Dedifferentiated amniotic fluid mesenchymal stem cell (primary cell): ENCODE measurements at regions not wholly inside any gene's neighbourhood (a gene's known extent, or its start where the extent isn't known, plus 50 kb on each side); places are given as distances from the start of the nearest gene placed in this dataset.
"Not testable (repeated sequence)": the region's sequence is repeated elsewhere in the genome, so short reads cannot be mapped to it uniquely, and the experiment has no call there.

Experiments used
- DNase-seq: peaks from one replicate; pipeline ENCODE4 v3.0.0-alpha.2; 2016; ENCODE audit errors: extremely low spot score

DNA sequence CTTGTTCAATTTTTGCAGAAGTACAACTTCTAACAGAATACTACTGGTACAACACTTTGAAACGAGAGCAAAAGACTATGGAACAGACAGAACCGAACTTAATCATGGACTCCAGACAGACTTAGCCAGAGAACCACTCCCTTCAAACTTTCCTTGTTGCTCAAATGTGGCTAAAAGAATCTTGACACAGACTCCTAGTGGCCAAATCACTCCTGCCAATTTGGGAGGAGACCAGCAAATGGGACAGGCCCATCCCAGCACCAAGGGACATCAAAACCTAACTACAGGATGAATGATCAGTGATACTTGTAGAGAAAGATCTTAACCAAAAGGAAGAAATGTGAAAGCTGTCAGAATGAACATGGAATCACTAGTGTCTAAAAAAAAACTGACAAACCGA lies 154.0 kb downstream of the MATN1 start:
- no peak for DNase-seq

- DNase-seq = no peak
These were observed 160.8 kb downstream of the MATN1 start for GRCh38 chr1:30562559-30562958.

GRCh38 chr1:30551603-30552002 lies 171.8 kb downstream of the MATN1 start:
- DNase-seq = no peak

- no peak for DNase-seq
These were observed 172.8 kb downstream of the MATN1 start for GRCh38 chr1:30550365-30551220.

DNA sequence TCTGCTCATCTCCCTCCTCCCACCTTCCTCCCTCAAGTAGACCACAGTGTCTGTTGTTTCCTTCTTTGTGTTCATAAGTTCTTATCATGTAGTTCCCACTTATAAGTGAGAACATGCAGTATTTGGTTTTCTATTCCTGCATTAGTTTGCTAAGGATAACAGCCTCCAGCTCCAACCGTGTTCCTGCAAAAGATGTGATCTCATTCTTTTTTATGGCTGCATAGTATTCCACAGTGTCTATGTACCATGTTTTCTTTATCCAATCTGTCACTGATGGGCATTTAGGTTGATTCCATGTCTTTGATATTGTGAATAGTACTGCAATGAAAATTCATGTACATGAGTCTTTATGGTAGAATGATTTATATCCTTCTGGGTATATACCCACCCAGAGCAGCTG lies 173.5 kb downstream of the MATN1 start:
- DNase-seq = not testable (repeated sequence)

GRCh38 chr1:30548294-30548693 lies 175.1 kb downstream of the MATN1 start:
- DNase-seq = no peak

GRCh38 chr1:30547326-30547725 lies 176.1 kb downstream of the MATN1 start:
- not testable (repeated sequence) for DNase-seq

DNA sequence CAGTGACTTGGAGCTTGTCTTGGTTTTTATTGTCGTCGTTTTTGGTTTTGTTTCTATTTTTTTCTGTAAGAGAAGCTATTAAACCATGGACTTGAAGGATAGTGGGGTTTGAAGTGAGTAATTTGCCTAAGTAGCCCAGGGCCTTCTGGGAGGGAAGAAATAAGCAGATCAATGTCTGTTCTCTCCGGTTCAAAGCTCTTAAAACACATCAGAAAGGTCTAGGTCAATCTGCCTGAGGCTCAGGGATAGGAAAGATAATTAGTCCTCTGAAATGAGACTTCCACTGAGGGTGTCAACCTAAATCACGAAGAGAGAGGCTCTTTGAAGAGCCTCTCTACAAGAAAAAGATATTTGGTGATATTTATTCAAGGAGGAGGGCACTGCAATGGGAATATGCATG lies 178.0 kb downstream of the MATN1 start:
- DNase-seq = no peak

DNA sequence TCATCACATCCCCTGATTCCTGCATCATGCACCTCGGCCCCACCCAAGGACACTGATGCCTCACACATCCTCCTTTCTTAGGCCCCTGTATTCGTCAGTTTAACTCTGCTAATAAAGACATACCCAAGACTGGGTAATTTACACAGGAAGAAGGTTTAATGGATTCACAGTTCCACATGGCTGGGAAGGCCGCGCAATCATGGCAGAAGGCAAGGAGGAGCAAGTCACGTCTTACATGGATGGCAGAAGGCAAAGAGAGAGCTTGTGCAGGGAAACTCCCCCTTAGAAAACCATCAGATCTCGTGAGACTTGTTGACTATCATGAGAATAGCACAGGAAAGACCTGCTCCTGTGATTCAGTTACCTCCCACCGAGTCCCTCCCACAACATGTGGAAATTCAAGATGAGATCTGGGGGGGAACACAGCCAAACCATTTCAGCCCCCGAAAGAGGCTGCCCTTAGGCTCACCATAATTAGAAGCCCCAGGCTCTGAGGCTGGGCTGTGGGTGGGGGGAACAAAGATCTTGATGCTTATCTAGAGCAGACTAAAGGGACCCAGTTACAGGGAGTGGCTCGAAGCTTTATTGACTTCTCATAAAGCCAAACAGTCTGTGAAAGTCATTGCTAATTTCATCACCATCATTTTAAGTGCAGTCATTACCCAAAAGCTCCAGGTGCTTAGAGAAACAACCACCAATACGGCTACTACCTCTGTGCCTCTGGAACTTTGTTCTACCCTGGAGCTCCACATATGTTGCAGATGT lies 181.5 kb downstream of the MATN1 start:
- DNase-seq = no peak

DNA sequence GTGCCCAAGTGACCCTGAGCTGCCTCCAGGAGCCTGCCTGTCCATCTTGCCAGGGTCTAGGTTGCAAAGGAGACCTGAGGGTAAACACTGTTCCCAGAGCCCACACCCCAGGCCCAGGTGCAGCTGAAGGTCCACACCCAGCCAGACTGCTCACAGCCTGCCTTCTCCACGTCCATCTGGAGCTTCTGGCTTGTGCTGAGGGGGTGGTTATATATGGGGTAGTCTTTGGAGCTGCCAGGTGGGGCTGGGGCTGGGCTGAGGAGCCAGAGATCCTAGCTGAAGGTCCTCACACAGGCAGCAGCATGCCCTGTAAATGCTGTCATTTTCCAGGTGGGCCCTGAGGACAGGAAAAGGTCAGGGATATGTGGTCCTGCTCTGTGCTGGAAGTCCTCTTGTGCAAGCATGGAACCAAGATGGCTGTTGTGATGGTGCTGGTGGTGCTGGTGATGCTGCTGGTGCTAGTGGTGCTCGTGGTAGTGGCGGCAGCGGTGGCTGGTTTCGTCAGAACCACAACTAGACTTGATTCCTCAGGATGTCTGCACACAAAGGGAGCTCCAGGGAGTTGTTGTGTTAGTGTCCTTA lies 182.7 kb downstream of the MATN1 start:
- no peak for DNase-seq

DNA sequence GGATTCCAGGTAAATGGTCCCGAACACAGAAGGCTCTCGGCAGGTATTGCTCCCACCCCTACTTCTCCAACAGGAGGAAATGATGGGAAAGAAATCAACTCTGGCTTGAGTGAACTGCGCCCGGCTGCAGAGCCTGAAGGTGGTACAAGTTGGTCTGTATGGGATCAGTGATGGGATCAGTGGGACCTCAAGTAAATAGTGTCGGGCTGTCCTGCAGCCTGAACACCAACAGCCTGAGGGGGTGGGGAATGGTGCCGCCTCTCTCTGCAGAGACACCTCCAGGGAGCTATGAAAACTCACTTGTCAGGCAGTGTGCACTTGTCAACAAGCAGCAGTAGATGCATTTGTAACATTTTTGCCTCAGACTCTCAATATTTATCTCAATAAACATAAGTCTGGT lies 183.5 kb downstream of the MATN1 start:
- no peak for DNase-seq

GRCh38 chr1:30538993-30539867 lies 184.2 kb downstream of the MATN1 start:
- no peak for DNase-seq

- no peak for DNase-seq
These were observed 185.0 kb downstream of the MATN1 start for GRCh38 chr1:30538226-30538992.

- DNase-seq = no peak
These were observed 186.1 kb downstream of the MATN1 start for GRCh38 chr1:30537279-30537678.

GRCh38 chr1:30536530-30536929 lies 186.9 kb downstream of the MATN1 start:
- no peak for DNase-seq

DNA sequence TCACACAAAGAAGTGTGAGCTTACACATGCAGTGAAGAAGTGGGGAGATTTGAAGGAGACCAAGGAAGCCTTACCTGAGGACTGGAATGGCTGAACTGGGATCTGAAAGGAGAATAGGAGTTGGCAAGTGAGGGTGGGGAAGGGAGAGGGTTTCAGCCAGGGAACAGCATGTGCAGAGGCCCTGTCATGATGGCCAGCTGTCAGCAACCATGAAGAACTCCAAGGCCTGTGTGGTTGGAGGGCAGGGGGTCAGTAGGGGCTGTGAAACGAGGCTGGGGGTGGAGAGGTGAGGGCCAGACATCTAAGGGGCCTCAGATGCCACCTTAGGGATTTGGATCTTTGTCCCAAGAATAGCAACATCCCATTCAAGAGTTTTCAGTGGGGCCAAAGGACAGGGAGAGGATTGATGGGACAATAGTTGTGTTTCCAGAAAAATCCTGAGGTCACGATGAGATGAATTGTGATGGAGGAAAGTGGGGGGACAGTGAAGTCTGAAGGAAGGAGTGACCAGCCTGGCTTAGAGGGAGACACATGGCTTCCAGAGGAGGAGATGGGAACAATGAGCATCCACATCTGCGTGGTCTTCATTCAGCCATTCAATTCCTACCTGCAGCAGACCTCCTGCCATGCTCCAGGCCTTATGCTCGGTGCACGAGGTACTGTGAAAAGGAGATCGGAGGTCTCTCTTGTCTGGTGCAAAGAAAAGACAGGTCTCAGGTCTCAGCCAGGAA lies 187.6 kb downstream of the MATN1 start:
- DNase-seq = no peak

- DNase-seq = no peak
These were observed 188.8 kb downstream of the MATN1 start for GRCh38 chr1:30534551-30534940.

DNA sequence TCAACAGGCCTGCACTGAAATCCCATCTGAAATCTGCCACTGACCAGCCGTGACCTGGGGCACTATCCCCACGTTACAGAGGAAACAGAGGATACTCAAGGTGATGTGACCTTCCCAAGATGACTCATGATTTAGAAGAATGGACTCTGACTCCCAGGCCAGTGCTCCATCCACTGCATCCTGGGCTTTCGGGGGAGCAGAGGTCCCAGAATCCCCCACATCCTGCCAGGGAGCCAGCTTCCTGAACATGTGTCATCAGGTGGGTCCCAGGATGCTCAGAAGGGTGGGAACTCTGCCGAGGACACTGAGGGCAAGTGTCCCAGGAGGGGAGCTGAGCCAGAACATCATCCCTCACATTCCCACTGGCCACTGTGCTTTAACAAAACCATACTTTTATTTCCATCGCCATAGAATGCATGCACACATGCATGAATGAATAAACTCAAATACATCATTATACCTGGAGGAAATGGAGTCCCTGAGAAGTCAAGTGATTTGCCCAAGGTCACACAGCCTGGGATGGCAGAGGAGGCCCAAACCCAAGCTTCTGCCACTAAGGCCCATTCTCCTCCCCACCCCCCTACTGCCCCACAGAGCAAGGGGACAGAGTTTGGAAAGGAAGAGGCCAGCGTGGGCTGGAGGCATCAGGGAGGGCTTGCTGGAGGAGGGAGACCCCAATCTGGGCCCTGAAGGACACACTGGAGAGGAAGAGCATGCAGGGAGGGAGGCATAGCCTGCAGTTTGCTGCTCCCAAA lies 189.4 kb downstream of the MATN1 start:
- DNase-seq = no peak

GRCh38 chr1:30533141-30533540 lies 190.2 kb downstream of the MATN1 start:
- no peak for DNase-seq

- DNase-seq = no peak
These were observed 190.8 kb downstream of the MATN1 start for GRCh38 chr1:30532621-30533020.
